Stimulated activated CD8-positive, alpha-beta memory T cell treated with anti-CD3 and anti-CD28 coated beads, Interleukin-2, amount 100 ng/mL, for 48 hours (primary cell): ENCODE measurements at regions not wholly inside any gene's neighbourhood (a gene's known extent, or its start where the extent isn't known, plus 50 kb on each side); places are given as distances from the start of the nearest gene placed in this dataset.

Experiments
- DNase-seq, 2 donors: peaks; one replicate each; pipeline ENCODE4 v3.0.0-alpha.2; 2020; ENCODE audit warnings: low read depth in 2 of 2

GRCh38 chr14:66359500-66359899 lies 126.7 kb upstream of the CCDC196 start:
- DNase-seq = no peak

GRCh38 chr14:66360366-66360926 lies 125.7 kb upstream of the CCDC196 start:
- no peak for DNase-seq

GRCh38 chr14:66361013-66361412 lies 125.2 kb upstream of the CCDC196 start:
- no peak for DNase-seq

GRCh38 chr14:66365388-66365787 lies 120.8 kb upstream of the CCDC196 start:
- no peak for DNase-seq

GRCh38 chr14:66369157-66369697 lies 116.9 kb upstream of the CCDC196 start:
- no peak for DNase-seq

- no peak for DNase-seq
Observed at GRCh38 chr14:66371776-66372175, 114.4 kb upstream of the CCDC196 start.

- no peak for DNase-seq
Observed at GRCh38 chr14:66375046-66375964, 110.9 kb upstream of the CCDC196 start.

GRCh38 chr14:66377574-66377973 lies 108.6 kb upstream of the CCDC196 start:
- DNase-seq = no peak

GRCh38 chr14:66378712-66379505 lies 107.3 kb upstream of the CCDC196 start:
- no peak for DNase-seq

GRCh38 chr14:66380143-66380542 lies 106.0 kb upstream of the CCDC196 start:
- no peak for DNase-seq

GRCh38 chr14:66381755-66382154 lies 104.4 kb upstream of the CCDC196 start:
- DNase-seq = no peak

GRCh38 chr14:66383257-66383656 lies 102.9 kb upstream of the CCDC196 start:
- no peak for DNase-seq

GRCh38 chr14:66383771-66384170 lies 102.4 kb upstream of the CCDC196 start:
- no peak for DNase-seq

- DNase-seq = no peak
Observed at GRCh38 chr14:66388516-66388915, 97.7 kb upstream of the CCDC196 start.

GRCh38 chr14:66389481-66389880 lies 96.7 kb upstream of the CCDC196 start:
- DNase-seq = no peak

- DNase-seq = no peak
Observed at GRCh38 chr14:66395300-66395699, 90.9 kb upstream of the CCDC196 start.

GRCh38 chr14:66396164-66396563 lies 90.0 kb upstream of the CCDC196 start:
- no peak for DNase-seq

GRCh38 chr14:66398437-66398836 lies 87.7 kb upstream of the CCDC196 start:
- no peak for DNase-seq

GRCh38 chr14:66401449-66402095 lies 84.6 kb upstream of the CCDC196 start:
- DNase-seq = no peak

- no peak for DNase-seq
Observed at GRCh38 chr14:66403183-66403582, 83.0 kb upstream of the CCDC196 start.

GRCh38 chr14:66404051-66404545 lies 82.1 kb upstream of the CCDC196 start:
- no peak for DNase-seq

GRCh38 chr14:66405158-66405557 lies 81.0 kb upstream of the CCDC196 start:
- DNase-seq = no peak
